ENCODE measurements at regions not wholly inside any gene's neighbourhood (a gene's known extent, or its start where the extent isn't known, plus 50 kb on each side); places are given as distances from the start of the nearest gene placed in this dataset.

- H3K9ac ChIP-seq (ENCODE audit: low read depth, low read length): no peak overlapping the region
- H2AFZ ChIP-seq (ENCODE audit: low read depth, low read length): no peak overlapping the region
- no peak overlapping the region for H3K4me3 ChIP-seq (ENCODE audit: low read depth in 1 of 2, low read length in 2 of 2)
- H3K36me3 ChIP-seq (ENCODE audit: insufficient read depth, low read length): no peaks in the 10 kb centered on the region
- no peaks in the 10 kb centered on the region for H3K27me3 ChIP-seq (ENCODE audit: insufficient read depth, low read length, poor library complexity)
- H3K9me3 ChIP-seq (ENCODE audit: insufficient read depth, low read length, severe bottlenecking): no peaks in the 10 kb centered on the region
- no peak overlapping the region for H3K27ac ChIP-seq (ENCODE audit: low read length)
- H4K20me1 ChIP-seq (ENCODE audit: insufficient read depth, low read length): no peaks in the 10 kb centered on the region
- H3K79me2 ChIP-seq (ENCODE audit: insufficient read depth, low read length): no peaks in the 10 kb centered on the region
- ATAC-seq (ENCODE audit: insufficient read depth, low read depth): no peak
- no peak for DNase-seq
- H3K4me2 ChIP-seq (ENCODE audit: insufficient read depth, low read length): no peak overlapping the region
- TF ChIP-seq, protein P1, sequence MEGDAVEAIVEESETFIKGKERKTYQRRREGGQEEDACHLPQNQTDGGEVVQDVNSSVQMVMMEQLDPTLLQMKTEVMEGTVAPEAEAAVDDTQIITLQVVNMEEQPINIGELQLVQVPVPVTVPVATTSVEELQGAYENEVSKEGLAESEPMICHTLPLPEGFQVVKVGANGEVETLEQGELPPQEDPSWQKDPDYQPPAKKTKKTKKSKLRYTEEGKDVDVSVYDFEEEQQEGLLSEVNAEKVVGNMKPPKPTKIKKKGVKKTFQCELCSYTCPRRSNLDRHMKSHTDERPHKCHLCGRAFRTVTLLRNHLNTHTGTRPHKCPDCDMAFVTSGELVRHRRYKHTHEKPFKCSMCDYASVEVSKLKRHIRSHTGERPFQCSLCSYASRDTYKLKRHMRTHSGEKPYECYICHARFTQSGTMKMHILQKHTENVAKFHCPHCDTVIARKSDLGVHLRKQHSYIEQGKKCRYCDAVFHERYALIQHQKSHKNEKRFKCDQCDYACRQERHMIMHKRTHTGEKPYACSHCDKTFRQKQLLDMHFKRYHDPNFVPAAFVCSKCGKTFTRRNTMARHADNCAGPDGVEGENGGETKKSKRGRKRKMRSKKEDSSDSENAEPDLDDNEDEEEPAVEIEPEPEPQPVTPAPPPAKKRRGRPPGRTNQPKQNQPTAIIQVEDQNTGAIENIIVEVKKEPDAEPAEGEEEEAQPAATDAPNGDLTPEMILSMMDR (IDR thresholded peaks at IDR 0.05; ENCODE audit: borderline replicate concordance, extremely low read depth, low read length, poor library complexity, severe bottlenecking): no peak
- no peak for TF ChIP-seq EZH2 (IDR thresholded peaks at IDR 0.05; ENCODE audit: borderline replicate concordance, low read depth, low read length, severe bottlenecking)
- no peaks in the 10 kb centered on the region for H3K4me1 ChIP-seq (ENCODE audit: insufficient read depth, low read length)
Measured at GRCh38 chr1:106232128-106232527, 824.3 kb upstream of the PRMT6 start.

- ATAC-seq (ENCODE audit: insufficient read depth, low read depth) (no peak), DNase-seq (no peak)
- Histone ChIP-seq H3K79me2 (ENCODE audit: insufficient read depth, low read length) (no peaks in the 10 kb centered on the region), H3K4me1 (ENCODE audit: insufficient read depth, low read length) (no peaks in the 10 kb centered on the region), H3K27ac (ENCODE audit: low read length) (no peak overlapping the region), H3K9ac (ENCODE audit: low read depth, low read length) (no peak overlapping the region), H3K4me2 (ENCODE audit: insufficient read depth, low read length) (no peak overlapping the region), H3K4me3 (ENCODE audit: low read depth in 1 of 2, low read length in 2 of 2) (no peak overlapping the region), H3K27me3 (ENCODE audit: insufficient read depth, low read length, poor library complexity) (no peaks in the 10 kb centered on the region), H4K20me1 (ENCODE audit: insufficient read depth, low read length) (no peaks in the 10 kb centered on the region), H3K9me3 (ENCODE audit: insufficient read depth, low read length, severe bottlenecking) (no peaks in the 10 kb centered on the region), H2AFZ (ENCODE audit: low read depth, low read length) (no peak overlapping the region), H3K36me3 (ENCODE audit: insufficient read depth, low read length) (no peaks in the 10 kb centered on the region)
- no peak for TF ChIP-seq EZH2 (IDR thresholded peaks at IDR 0.05; ENCODE audit: borderline replicate concordance, low read depth, low read length, severe bottlenecking)
- TF ChIP-seq, protein P1 (IDR thresholded peaks at IDR 0.05; ENCODE audit: borderline replicate concordance, extremely low read depth, low read length, poor library complexity, severe bottlenecking): no peak
Measured at GRCh38 chr1:106233511-106233910, 823.0 kb upstream of the PRMT6 start.

DNA sequence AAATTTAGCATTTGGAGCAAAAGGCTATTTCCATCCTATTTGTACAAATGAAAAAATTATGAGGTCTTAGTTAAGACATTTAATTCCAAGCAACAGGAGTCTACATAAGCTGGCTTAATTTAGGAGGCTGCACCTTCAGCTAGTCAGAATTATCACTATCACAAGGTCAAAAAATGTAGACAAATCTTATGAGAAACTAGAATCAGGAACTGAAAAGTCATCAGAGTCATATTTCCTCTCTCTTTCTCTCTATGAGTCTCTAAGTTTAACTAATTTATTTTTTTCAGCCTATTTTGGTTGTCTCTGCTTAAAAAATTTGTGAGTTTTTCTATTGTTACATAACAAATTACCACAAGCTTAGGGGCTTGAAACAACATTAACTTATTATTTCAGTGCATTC is 807.1 kb upstream of the PRMT6 start:
- Histone ChIP-seq H3K4me3 (ENCODE audit: low read depth in 1 of 2, low read length in 2 of 2) (no peak overlapping the region), H3K4me1 (ENCODE audit: insufficient read depth, low read length) (no peaks in the 10 kb centered on the region), H3K9me3 (ENCODE audit: insufficient read depth, low read length, severe bottlenecking) (no peaks in the 10 kb centered on the region), H3K79me2 (ENCODE audit: insufficient read depth, low read length) (no peaks in the 10 kb centered on the region), H2AFZ (ENCODE audit: low read depth, low read length) (no peak overlapping the region), H3K4me2 (ENCODE audit: insufficient read depth, low read length) (no peak overlapping the region), H4K20me1 (ENCODE audit: insufficient read depth, low read length) (no peaks in the 10 kb centered on the region), H3K36me3 (ENCODE audit: insufficient read depth, low read length) (no peaks in the 10 kb centered on the region), H3K9ac (ENCODE audit: low read depth, low read length) (no peak overlapping the region), H3K27me3 (ENCODE audit: insufficient read depth, low read length, poor library complexity) (no peaks in the 10 kb centered on the region), H3K27ac (ENCODE audit: low read length) (no peak overlapping the region)
- ATAC-seq (ENCODE audit: insufficient read depth, low read depth) (no peak), DNase-seq (no peak)
- TF ChIP-seq EZH2 (IDR thresholded peaks at IDR 0.05; ENCODE audit: borderline replicate concordance, low read depth, low read length, severe bottlenecking): no peak
- TF ChIP-seq, protein P1 (IDR thresholded peaks at IDR 0.05; ENCODE audit: borderline replicate concordance, extremely low read depth, low read length, poor library complexity, severe bottlenecking): no peak

- Histone ChIP-seq H3K9me3 (ENCODE audit: insufficient read depth, low read length, severe bottlenecking) (no peaks in the 10 kb centered on the region), H3K4me2 (ENCODE audit: insufficient read depth, low read length) (no peak overlapping the region), H3K27me3 (ENCODE audit: insufficient read depth, low read length, poor library complexity) (no peaks in the 10 kb centered on the region), H3K27ac (ENCODE audit: low read length) (no peak overlapping the region), H3K36me3 (ENCODE audit: insufficient read depth, low read length) (no peaks in the 10 kb centered on the region), H2AFZ (ENCODE audit: low read depth, low read length) (no peak overlapping the region), H3K4me1 (ENCODE audit: insufficient read depth, low read length) (no peaks in the 10 kb centered on the region), H3K79me2 (ENCODE audit: insufficient read depth, low read length) (no peaks in the 10 kb centered on the region), H3K4me3 (ENCODE audit: low read depth in 1 of 2, low read length in 2 of 2) (no peak overlapping the region), H4K20me1 (ENCODE audit: insufficient read depth, low read length) (no peaks in the 10 kb centered on the region), H3K9ac (ENCODE audit: low read depth, low read length) (no peak overlapping the region)
- no peak for ATAC-seq (ENCODE audit: insufficient read depth, low read depth)
- no peak for DNase-seq
- TF ChIP-seq, protein P1 (IDR thresholded peaks at IDR 0.05; ENCODE audit: borderline replicate concordance, extremely low read depth, low read length, poor library complexity, severe bottlenecking): no peak
- no peak for TF ChIP-seq EZH2 (IDR thresholded peaks at IDR 0.05; ENCODE audit: borderline replicate concordance, low read depth, low read length, severe bottlenecking)
Measured at GRCh38 chr1:106249810-106250209, 806.7 kb upstream of the PRMT6 start.
